Transverse colon (tissue), 4 donors: ENCODE measurements at regions not wholly inside any gene's neighbourhood (a gene's known extent, or its start where the extent isn't known, plus 50 kb on each side); places are given as distances from the start of the nearest gene placed in this dataset.

Experiments used
- CTCF ChIP-seq, 5 experiments: fragments of 200-600 bp in 3 of 5; fragments of 450-650 bp in 2 of 5; sonication (generic) in 3 of 5; IDR thresholded peaks; 1 replicate in 2 of 5; 2 replicates in 3 of 5; pipeline ENCODE4 v1.5.1; 2016 to 2017; ENCODE audit warnings: antibody characterized with exemption in 5 of 5, inconsistent platforms in 3 of 5, mild to moderate bottlenecking in 2 of 5, moderate library complexity in 1 of 5
- POLR2A ChIP-seq: fragments of 450-650 bp; IDR thresholded peaks from one replicate; pipeline ENCODE4 v1.6.1; 2016; ENCODE audit warnings: antibody characterized with exemption, mild to moderate bottlenecking, moderate library complexity
- POLR2AphosphoS5 ChIP-seq, 3 donors: sonication (generic); formaldehyde crosslinking; IDR thresholded peaks; one replicate each; pipeline ENCODE4 v1.6.1; 2016; ENCODE audit warnings: antibody characterized with exemption in 3 of 3

- TF ChIP-seq POLR2AphosphoS5 (IDR thresholded peaks at IDR 0.05): no peak
- no peak for TF ChIP-seq POLR2A
- TF ChIP-seq CTCF (IDR thresholded peaks at IDR 0.05): no peak
These were observed 1179.7 kb downstream of the DSC3 start for GRCh38 chr18:29862824-29863223.
